ENCODE measurements at regions not wholly inside any gene's neighbourhood (a gene's known extent, or its start where the extent isn't known, plus 50 kb on each side); places are given as distances from the start of the nearest gene placed in this dataset.

- TF ChIP-seq CTCF (IDR thresholded peaks at IDR 0.05): no peak
- no peak for TF ChIP-seq POLR2AphosphoS5 (IDR thresholded peaks at IDR 0.05)
These were observed 156.4 kb downstream of the URB2 start for GRCh38 chr1:229782469-229782868.
